ENCODE measurements at regions not wholly inside any gene's neighbourhood (a gene's known extent, or its start where the extent isn't known, plus 50 kb on each side); places are given as distances from the start of the nearest gene placed in this dataset.

DNA sequence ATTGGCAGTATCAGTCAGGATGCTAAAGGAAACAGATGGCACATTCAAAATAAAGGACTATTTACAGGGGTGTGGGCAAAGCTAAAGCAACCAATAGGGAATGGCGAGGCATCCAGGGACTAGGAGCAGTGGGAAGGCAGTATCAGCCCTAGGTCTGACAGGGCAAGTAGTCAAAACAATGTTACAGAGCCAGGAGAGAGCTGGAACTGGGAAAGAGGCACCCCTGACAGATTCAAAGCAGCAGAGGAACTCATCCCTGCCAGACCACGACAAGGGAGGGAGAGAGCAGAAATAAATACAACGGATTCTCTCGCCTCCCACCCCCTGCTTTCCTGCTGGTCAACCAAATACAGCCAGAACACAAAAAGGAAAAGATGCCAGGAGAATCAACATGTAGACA, 371.5 kb downstream of the NR2F1-AS1 start:
- H3K27ac ChIP-seq (ENCODE audit: control insufficient read depth, insufficient read depth): no peak overlapping the region
- no peak for FAIRE-seq
- no peak for ATAC-seq
- SMC1A ChIA-PET (ENCODE audit: uncharacterized antibody, unreplicated experiment): no interaction called here
- no peaks in the 10 kb centered on the region for H3K9me3 ChIP-seq (replicated peaks; ENCODE audit: control insufficient read depth, insufficient read depth, low read length)
- POLR2A ChIA-PET: no interaction called here
- RAD21 ChIA-PET (ENCODE audit: unreplicated experiment): no interaction called here
- BruUV-seq (replicated peaks): no TSS peak
- H2AFZ ChIP-seq (ENCODE audit: control insufficient read depth, low read depth, low read length): no peak overlapping the region
- H3K4me3 ChIP-seq: no peak overlapping the region
- 4% methylated on average over 3 of the region's 4 CpGs for WGBS (ENCODE audit: insufficient coverage, insufficient replicate concordance, low lambda C conversion rate, missing lambda C conversion rate)
- in situ Hi-C loops (cut with MboI): no loop called here
- CTCF ChIA-PET: no interaction called here
- TF ChIP-seq NR2C2 (IDR thresholded peaks at IDR 0.05; ENCODE audit: borderline replicate concordance, control insufficient read depth, insufficient read length, low read depth) (no peak), SPI1 (IDR thresholded peaks at IDR 0.05; ENCODE audit: borderline replicate concordance, insufficient read depth, low read depth, low read length) (no peak), IRF4 (IDR thresholded peaks at IDR 0.05; ENCODE audit: low read depth, low read length) (no peak), CHD4 (IDR thresholded peaks at IDR 0.05) (no peak), GATAD2B (conservative IDR thresholded peaks at IDR 0.05; ENCODE audit: low read depth) (no peak)
- TF ChIP-seq, protein P1, sequence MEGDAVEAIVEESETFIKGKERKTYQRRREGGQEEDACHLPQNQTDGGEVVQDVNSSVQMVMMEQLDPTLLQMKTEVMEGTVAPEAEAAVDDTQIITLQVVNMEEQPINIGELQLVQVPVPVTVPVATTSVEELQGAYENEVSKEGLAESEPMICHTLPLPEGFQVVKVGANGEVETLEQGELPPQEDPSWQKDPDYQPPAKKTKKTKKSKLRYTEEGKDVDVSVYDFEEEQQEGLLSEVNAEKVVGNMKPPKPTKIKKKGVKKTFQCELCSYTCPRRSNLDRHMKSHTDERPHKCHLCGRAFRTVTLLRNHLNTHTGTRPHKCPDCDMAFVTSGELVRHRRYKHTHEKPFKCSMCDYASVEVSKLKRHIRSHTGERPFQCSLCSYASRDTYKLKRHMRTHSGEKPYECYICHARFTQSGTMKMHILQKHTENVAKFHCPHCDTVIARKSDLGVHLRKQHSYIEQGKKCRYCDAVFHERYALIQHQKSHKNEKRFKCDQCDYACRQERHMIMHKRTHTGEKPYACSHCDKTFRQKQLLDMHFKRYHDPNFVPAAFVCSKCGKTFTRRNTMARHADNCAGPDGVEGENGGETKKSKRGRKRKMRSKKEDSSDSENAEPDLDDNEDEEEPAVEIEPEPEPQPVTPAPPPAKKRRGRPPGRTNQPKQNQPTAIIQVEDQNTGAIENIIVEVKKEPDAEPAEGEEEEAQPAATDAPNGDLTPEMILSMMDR (IDR thresholded peaks at IDR 0.05 in 2 of 3, conservative IDR thresholded peaks at IDR 0.05 in 1 of 3; ENCODE audit: control insufficient read depth in 2 of 3, extremely low read depth in 1 of 3, insufficient read depth in 1 of 3, low read depth in 3 of 3, low read length in 3 of 3): no peak
- H3K27me3 ChIP-seq (replicated peaks in 1 of 2; ENCODE audit: control insufficient read depth in 2 of 2, insufficient read depth in 2 of 2, low read length in 1 of 2): no peaks in the 10 kb centered on the region
- no peak overlapping the region for H3K9ac ChIP-seq (ENCODE audit: control insufficient read depth, insufficient read depth, low read length)
- no peaks in the 10 kb centered on the region for H4K20me1 ChIP-seq (ENCODE audit: control insufficient read depth, insufficient read depth)
- intact Hi-C loops (cut with micrococcal nuclease; ENCODE audit: unreplicated experiment): no loop called here
- DNase-seq (ENCODE audit: low read depth, low spot score): no peak
- H3K4me1 ChIP-seq (ENCODE audit: control insufficient read depth, insufficient read depth, low read length): no peaks in the 10 kb centered on the region
- no peak overlapping the region for H3K4me2 ChIP-seq (ENCODE audit: control insufficient read depth, insufficient read depth)
- H3K79me2 ChIP-seq (ENCODE audit: control insufficient read depth, insufficient read depth, low read length): no peaks in the 10 kb centered on the region
- no peaks in the 10 kb centered on the region for H3K36me3 ChIP-seq (ENCODE audit: control insufficient read depth in 2 of 2, insufficient read depth in 2 of 2, low read length in 1 of 2)

All from GM12878 (cell line).